Endothelial cell of umbilical vein (primary cell): ENCODE measurements at regions not wholly inside any gene's neighbourhood (a gene's known extent, or its start where the extent isn't known, plus 50 kb on each side); places are given as distances from the start of the nearest gene placed in this dataset.

Experiments
- BruUV-seq: library from RNA; stranded (reverse); fragments of 400-500 nt; replicated peaks from 2 replicates; lab custom pipeline; 2021; lab: Mats Ljungman, UMichigan
- CTCF ChIA-PET: fragments of 300-600, 350-600 bp; sonication (Branson Sonifier 250); formaldehyde crosslinking; loops from one replicate; lab custom pipeline; 2021; ENCODE audit warnings: antibody characterized with exemption, inconsistent platforms; lab: Charles Lee
- POLR2A ChIA-PET: fragments of 300-600, 350-600 bp; sonication (Branson Sonifier 250); formaldehyde crosslinking; loops from one replicate; lab custom pipeline; 2021; ENCODE audit warnings: antibody characterized with exemption, inconsistent platforms; lab: Charles Lee
- DNase-seq: peaks from one replicate; pipeline ENCODE4 v3.0.0-alpha.2; 2011; ENCODE audit warnings: low read depth, low spot score
- FAIRE-seq: peaks from 2 replicates; lab custom pipeline; 2011; peaks lifted over from hg19 to GRCh38; lab: Jason Lieb, UNC
- H2AFZ ChIP-seq: 2 replicates; pipeline ENCODE4 v1.6.0; 2012; ENCODE audit warnings: low read depth, low read length, control low read depth, inconsistent platforms
- H3K27ac ChIP-seq: 2 replicates; pipeline ENCODE4 v1.5.1; 2011; ENCODE audit warnings: low read depth, mild to moderate bottlenecking, control low read depth, low read length, moderate library complexity; ENCODE audit not compliant: insufficient read depth
- H3K27me3 ChIP-seq, 2 experiments: 2 replicates each; pipeline versions ENCODE4 v1.6.0 to v1.6.1; 2011; ENCODE audit warnings: low read length in 2 of 2, mixed read lengths in 1 of 2; ENCODE audit not compliant: control insufficient read depth in 2 of 2, insufficient read depth in 2 of 2
- H3K36me3 ChIP-seq, 2 experiments: 2 replicates in 1 of 2; 3 replicates in 1 of 2; pipeline ENCODE4 v1.5.1; 2011; ENCODE audit warnings: low read length in 2 of 2, mild to moderate bottlenecking in 1 of 2, moderate library complexity in 1 of 2; ENCODE audit not compliant: control insufficient read depth in 2 of 2, insufficient read depth in 2 of 2; ENCODE audit errors: extremely low read depth in 1 of 2
- H3K4me1 ChIP-seq: 3 replicates; pipeline ENCODE4 v1.5.1; 2011; ENCODE audit warnings: mild to moderate bottlenecking, low read length; ENCODE audit not compliant: control insufficient read depth, insufficient read depth; ENCODE audit errors: extremely low read depth
- H3K4me2 ChIP-seq: 2 replicates; pipeline ENCODE4 v1.6.1; 2011; ENCODE audit warnings: low read length, control low read depth, mixed read lengths; ENCODE audit not compliant: insufficient read depth
- H3K4me3 ChIP-seq, 3 experiments: fragments of 200-600 bp in 1 of 3; sonication (generic), shearing (Covaris generic) in 1 of 3; replicated peaks in 1 of 3; 2 replicates each; pipeline ENCODE4 v1.5.1; 2011 to 2016; ENCODE audit warnings: control low read depth in 3 of 3, low read length in 3 of 3, mild to moderate bottlenecking in 2 of 3, inconsistent platforms in 1 of 3, low read depth in 1 of 3, moderate library complexity in 1 of 3; ENCODE audit not compliant: insufficient read depth in 1 of 3
- H3K79me2 ChIP-seq: 2 replicates; pipeline ENCODE4 v1.6.0; 2012; ENCODE audit warnings: low read length, inconsistent platforms; ENCODE audit not compliant: control insufficient read depth, insufficient read depth
- H3K9ac ChIP-seq: replicated peaks from 2 replicates; pipeline ENCODE3; 2011; ENCODE audit warnings: low read length, control low read depth; ENCODE audit not compliant: insufficient read depth; ENCODE audit errors: extremely low read depth
- H3K9me1 ChIP-seq: replicated peaks from 3 replicates; pipeline ENCODE4 v1.6.0; 2011; ENCODE audit warnings: mild to moderate bottlenecking, low read length; ENCODE audit not compliant: control insufficient read depth, insufficient read depth; ENCODE audit errors: extremely low read depth
- H3K9me3 ChIP-seq: replicated peaks from 2 replicates; pipeline ENCODE4 v1.5.1; 2012; ENCODE audit warnings: low read length, inconsistent platforms; ENCODE audit not compliant: control insufficient read depth, insufficient read depth
- H4K20me1 ChIP-seq: replicated peaks from 2 replicates; pipeline ENCODE3; 2011; ENCODE audit warnings: mild to moderate bottlenecking, low read length; ENCODE audit not compliant: control insufficient read depth, insufficient read depth; ENCODE audit errors: extremely low read depth
- EZH2 ChIP-seq: IDR thresholded peaks from 2 replicates; pipeline ENCODE4 v1.6.1; 2012; ENCODE audit warnings: borderline replicate concordance, low read depth, mild to moderate bottlenecking, moderate library complexity, low read length, inconsistent platforms; ENCODE audit not compliant: severe bottlenecking
- FOS ChIP-seq: IDR thresholded peaks from 2 replicates; pipeline ENCODE4 v1.6.1; 2011; ENCODE audit warnings: mild to moderate bottlenecking, low read length, moderate library complexity, borderline replicate concordance; ENCODE audit not compliant: insufficient read depth
- GATA2 ChIP-seq: IDR thresholded peaks from 2 replicates; pipeline ENCODE4 v1.7.0; 2011; ENCODE audit warnings: low read depth, mild to moderate bottlenecking, moderate library complexity, mixed read lengths, low read length; ENCODE audit not compliant: insufficient read length, insufficient read depth
- JUN ChIP-seq: IDR thresholded peaks from 2 replicates; pipeline ENCODE4 v1.6.1; 2011; ENCODE audit warnings: borderline replicate concordance, low read depth; ENCODE audit not compliant: insufficient read length, insufficient read depth
- MYC ChIP-seq: IDR thresholded peaks from one replicate; pipeline ENCODE4 v1.6.1; 2011; ENCODE audit warnings: mild to moderate bottlenecking, low read depth, low read length
- POLR2A ChIP-seq: IDR thresholded peaks from 2 replicates; pipeline ENCODE4 v1.6.1; 2012; ENCODE audit warnings: low read depth, mild to moderate bottlenecking, control low read depth, low read length
- POLR2AphosphoS5 ChIP-seq: IDR thresholded peaks from 2 replicates; pipeline ENCODE4 v1.6.1; 2012; ENCODE audit warnings: low read depth, mild to moderate bottlenecking, control low read depth, low read length, moderate library complexity; ENCODE audit not compliant: insufficient read depth
- dilution Hi-C: fragments of 300-500 bp; cut with MboI; formaldehyde crosslinking; loops from one replicate; pipeline ENCODE4 v1.15.0; 2019; ENCODE audit warnings: low sequenced_read_pairs; ENCODE audit not compliant: extremely low pct_ligation_motif_present
- intact Hi-C: fragments of 100-400 bp; cut with micrococcal nuclease; formaldehyde crosslinking; loops from one replicate; pipeline ENCODE4 v1.10.0; 2022
- TF ChIP-seq, protein P1 (sequence below): IDR thresholded peaks from 2 replicates; pipeline ENCODE4 v1.6.1; 2011; ENCODE audit not compliant: insufficient read depth, insufficient read length
- TF ChIP-seq, protein P2 (sequence below), 2 donors: IDR thresholded peaks; 1 replicate in 1 of 2; 2 replicates in 1 of 2; pipeline ENCODE4 v1.5.1; 2011; ENCODE audit warnings: low read length in 2 of 2, mild to moderate bottlenecking in 2 of 2, moderate library complexity in 2 of 2, control low read depth in 1 of 2, inconsistent platforms in 1 of 2, low read depth in 1 of 2; ENCODE audit not compliant: insufficient read depth in 1 of 2; ENCODE audit errors: extremely low read depth in 1 of 2

DNA sequence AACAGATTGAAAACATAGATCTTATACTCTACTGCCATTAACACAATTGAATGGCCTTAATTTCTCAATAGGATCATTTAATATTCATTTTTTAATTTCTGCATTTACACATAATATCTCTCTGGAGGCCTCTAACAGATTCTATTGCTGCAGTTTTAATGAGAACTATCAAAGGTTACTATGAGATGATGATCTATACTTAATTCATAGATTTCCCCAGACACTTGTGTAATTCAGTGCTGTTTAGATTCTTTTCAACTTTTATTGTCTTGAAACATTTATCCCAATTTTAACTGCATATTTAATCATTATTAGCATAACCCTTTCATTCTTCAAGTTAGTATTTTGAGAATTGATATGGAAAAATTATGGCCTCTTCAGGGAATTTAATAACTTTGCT is 1056.5 kb upstream of the CDH8 start:
- Histone ChIP-seq H3K9ac (no peak overlapping the region), H3K9me3 (peaks cover 2% of the 10 kb centered on the region), H3K79me2 (no peaks in the 10 kb centered on the region), H3K4me2 (no peak overlapping the region), H2AFZ (no peak overlapping the region), H4K20me1 (no peaks in the 10 kb centered on the region), H3K4me3 (no peak overlapping the region), H3K9me1 (no peaks in the 10 kb centered on the region), H3K27me3 (no peaks in the 10 kb centered on the region), H3K36me3 (no peaks in the 10 kb centered on the region), H3K4me1 (no peaks in the 10 kb centered on the region), H3K27ac (no peak overlapping the region)
- ChIA-PET POLR2A (no interaction called here), CTCF (no interaction called here)
- BruUV-seq: no TSS peak
- dilution Hi-C loops: no loop called here
- no peak for FAIRE-seq
- TF ChIP-seq POLR2A (no peak), FOS (no peak), GATA2 (no peak), JUN (no peak), MYC (no peak), POLR2AphosphoS5 (no peak), EZH2 (no peak)
- TF ChIP-seq, protein P1, sequence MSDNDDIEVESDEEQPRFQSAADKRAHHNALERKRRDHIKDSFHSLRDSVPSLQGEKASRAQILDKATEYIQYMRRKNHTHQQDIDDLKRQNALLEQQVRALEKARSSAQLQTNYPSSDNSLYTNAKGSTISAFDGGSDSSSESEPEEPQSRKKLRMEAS: no peak
- TF ChIP-seq, protein P2, sequence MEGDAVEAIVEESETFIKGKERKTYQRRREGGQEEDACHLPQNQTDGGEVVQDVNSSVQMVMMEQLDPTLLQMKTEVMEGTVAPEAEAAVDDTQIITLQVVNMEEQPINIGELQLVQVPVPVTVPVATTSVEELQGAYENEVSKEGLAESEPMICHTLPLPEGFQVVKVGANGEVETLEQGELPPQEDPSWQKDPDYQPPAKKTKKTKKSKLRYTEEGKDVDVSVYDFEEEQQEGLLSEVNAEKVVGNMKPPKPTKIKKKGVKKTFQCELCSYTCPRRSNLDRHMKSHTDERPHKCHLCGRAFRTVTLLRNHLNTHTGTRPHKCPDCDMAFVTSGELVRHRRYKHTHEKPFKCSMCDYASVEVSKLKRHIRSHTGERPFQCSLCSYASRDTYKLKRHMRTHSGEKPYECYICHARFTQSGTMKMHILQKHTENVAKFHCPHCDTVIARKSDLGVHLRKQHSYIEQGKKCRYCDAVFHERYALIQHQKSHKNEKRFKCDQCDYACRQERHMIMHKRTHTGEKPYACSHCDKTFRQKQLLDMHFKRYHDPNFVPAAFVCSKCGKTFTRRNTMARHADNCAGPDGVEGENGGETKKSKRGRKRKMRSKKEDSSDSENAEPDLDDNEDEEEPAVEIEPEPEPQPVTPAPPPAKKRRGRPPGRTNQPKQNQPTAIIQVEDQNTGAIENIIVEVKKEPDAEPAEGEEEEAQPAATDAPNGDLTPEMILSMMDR (IDR thresholded peaks at IDR 0.05; ENCODE audit: extremely low read depth in 1 of 2, insufficient read depth in 1 of 2, low read depth in 1 of 2, low read length in 2 of 2): no peak
- intact Hi-C loops: no loop called here
- no peak for DNase-seq
